NCI-H2196 (cell line): ENCODE measurements at regions not wholly inside any gene's neighbourhood (a gene's known extent, or its start where the extent isn't known, plus 50 kb on each side); places are given as distances from the start of the nearest gene placed in this dataset.

ENCODE experiments used
- DNase-seq: peaks from one replicate; lab custom pipeline; 2025; ENCODE audit not compliant: unreplicated experiment; lab: John Stamatoyannopoulos, UW

- DNase-seq: no peak
Observed at GRCh38 chr20:51162015-51162414, 139.1 kb upstream of the KCNG1 start.

GRCh38 chr20:51160821-51161220 is 137.9 kb upstream of the KCNG1 start:
- no peak for DNase-seq

GRCh38 chr20:51159981-51160380 is 137.1 kb upstream of the KCNG1 start:
- no peak for DNase-seq

DNA sequence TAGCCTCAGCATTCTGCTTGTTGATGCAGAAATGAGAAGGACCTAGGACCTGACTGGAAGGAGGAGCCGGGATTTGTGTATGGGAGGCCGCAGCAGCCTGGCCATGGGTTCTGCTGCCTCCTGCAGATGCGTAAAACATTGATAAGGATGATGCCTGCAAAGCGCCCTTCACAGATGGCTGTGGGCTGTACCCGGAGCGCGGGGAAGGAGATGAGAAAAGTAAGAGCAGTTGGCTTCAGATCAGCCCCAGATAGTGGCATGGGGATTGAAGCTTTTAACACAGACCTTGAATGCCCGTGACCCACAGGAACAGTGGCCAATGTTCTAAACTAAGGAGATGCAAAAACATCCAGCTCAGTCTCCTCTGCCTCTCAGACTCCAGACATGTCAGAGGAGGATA is 136.4 kb upstream of the KCNG1 start:
- no peak for DNase-seq

DNA sequence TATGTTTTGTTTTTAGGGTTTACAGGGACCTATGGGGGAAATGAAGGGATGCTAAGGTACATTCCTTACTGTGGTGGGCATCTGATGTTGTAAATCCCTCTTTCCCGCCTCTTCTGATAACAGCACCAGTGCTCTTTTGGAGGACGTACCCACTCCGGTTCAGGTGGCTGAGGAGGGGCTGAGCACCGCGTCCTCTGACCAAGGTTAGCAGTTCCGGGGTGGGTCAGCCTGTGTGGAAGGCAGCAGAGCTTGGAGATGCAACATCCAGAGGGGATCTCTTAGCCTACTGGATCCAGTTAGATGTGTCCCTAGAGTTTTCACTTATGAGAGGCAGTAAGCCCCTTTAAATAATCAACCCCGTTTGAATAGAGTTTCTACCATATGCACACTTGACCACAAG is 135.3 kb upstream of the KCNG1 start:
- DNase-seq: no peak

GRCh38 chr20:51156041-51156982 is 133.4 kb upstream of the KCNG1 start:
- no peak for DNase-seq

DNA sequence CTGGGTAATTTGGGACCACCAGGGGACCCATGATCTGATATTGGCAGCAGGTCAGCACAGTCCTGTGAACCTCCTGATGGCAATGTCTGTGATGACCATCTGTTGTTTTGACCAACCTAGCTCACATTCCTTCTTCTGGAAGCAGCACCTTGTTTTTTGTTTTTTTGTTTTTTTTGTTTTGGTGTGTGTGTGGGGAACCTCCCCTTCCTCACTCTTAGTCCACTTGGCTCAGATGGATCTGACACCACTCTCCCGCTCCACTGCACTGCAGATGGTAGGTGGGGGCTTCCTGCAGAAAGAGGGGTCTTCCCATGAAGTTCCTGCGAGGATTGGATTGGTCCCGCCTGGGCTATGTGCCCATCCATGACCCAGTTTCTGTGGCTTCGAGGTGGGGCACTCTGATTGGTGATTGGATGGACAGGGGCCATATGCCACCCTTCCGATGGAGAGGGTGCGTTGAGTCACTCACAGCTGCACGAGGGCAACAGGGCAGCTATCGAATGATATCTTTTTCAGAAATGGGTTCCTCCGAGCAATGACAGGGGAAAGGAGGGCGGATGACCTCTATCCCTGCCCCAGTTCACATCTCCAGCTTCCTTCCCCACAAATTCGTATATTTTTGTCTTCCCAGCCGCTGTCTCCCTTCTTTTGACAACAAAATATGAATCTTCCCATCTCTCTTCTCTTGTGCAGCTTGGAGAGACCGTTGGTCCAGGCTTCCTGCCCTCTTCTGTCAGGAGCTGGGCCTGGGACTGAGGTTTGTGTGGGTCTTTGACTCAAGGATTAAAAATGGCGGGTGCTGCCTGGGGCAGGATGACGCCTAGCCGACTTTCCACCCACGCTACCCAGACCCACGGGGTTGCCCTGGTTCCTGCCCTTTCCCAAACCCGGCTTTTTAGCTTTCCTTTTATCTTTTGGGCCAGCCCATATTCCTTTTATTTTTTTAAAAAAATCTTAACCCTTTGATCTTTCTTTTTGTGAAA is 132.1 kb upstream of the KCNG1 start:
- DNase-seq: no peak

- no peak for DNase-seq
Observed at GRCh38 chr20:51153867-51154707, 131.2 kb upstream of the KCNG1 start.

DNA sequence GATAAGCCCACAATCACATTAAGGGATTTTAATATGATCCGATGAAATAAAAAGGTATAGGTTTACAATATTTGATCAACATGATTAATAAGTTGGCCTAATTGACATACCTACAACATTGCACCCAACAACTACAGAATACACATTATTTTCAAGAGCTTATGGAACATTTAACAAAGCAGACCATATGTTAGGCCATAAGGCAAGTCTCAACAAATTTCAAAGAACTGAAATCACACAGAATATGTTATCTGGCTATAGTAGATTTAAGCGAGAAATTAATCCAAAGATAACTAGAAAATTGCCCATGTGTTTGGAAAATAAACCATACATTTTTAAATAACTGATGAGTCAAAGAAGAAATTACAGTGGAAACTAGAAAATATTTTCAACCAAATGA is 126.0 kb upstream of the KCNG1 start:
- no peak for DNase-seq

GRCh38 chr20:51144476-51144875 is 121.6 kb upstream of the KCNG1 start:
- DNase-seq: no peak

DNA sequence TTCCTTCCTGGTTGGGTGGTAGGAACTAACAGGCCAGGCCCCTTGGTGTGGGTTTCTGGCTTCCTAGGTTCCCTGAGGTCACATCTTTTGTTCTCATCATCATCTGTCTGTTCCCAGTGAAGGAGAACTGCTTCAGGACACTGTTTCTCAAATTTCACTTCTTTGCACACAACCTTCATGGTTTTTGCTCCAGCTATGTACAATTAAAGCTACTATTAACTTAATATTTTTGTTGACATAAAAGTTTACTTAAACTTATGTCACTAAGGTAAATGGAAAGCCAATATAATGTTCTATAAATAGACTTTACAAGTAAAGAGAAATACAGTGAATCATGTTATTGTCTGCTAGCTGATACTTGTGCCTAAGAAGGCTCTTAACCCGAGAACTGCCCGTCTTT is 120.7 kb upstream of the KCNG1 start:
- no peak for DNase-seq

- no peak for DNase-seq
Observed at GRCh38 chr20:51142448-51142847, 119.5 kb upstream of the KCNG1 start.

GRCh38 chr20:51140671-51141070 is 117.8 kb upstream of the KCNG1 start:
- no peak for DNase-seq

GRCh38 chr20:51139891-51140290 is 117.0 kb upstream of the KCNG1 start:
- no peak for DNase-seq

- no peak for DNase-seq
Observed at GRCh38 chr20:51138576-51138975, 115.7 kb upstream of the KCNG1 start.

GRCh38 chr20:51137461-51137860 is 114.6 kb upstream of the KCNG1 start:
- no peak for DNase-seq

GRCh38 chr20:51135926-51136715 is 113.2 kb upstream of the KCNG1 start:
- DNase-seq: no peak

- DNase-seq: no peak
Observed at GRCh38 chr20:51134405-51134804, 111.5 kb upstream of the KCNG1 start.

GRCh38 chr20:51132279-51132678 is 109.4 kb upstream of the KCNG1 start:
- DNase-seq: no peak

GRCh38 chr20:51131811-51132210 is 108.9 kb upstream of the KCNG1 start:
- DNase-seq: no peak
